ENCODE measurements at regions not wholly inside any gene's neighbourhood (a gene's known extent, or its start where the extent isn't known, plus 50 kb on each side); places are given as distances from the start of the nearest gene placed in this dataset.

GRCh38 chr7:125149151-125149550 is 219.5 kb upstream of the POT1 start (continued):
- TF ChIP-seq ZNF462 (CRISPR knock-in tag; IDR thresholded peaks at IDR 0.05) (no peak), STAT1 (IDR thresholded peaks at IDR 0.05; ENCODE audit: unreplicated experiment) (no peak), CREB1 (CRISPR knock-in tag; IDR thresholded peaks at IDR 0.05; ENCODE audit: low read depth) (no peak), ZNF331 (CRISPR knock-in tag; IDR thresholded peaks at IDR 0.05; ENCODE audit: low read depth) (no peak), ZNF114 (CRISPR knock-in tag; IDR thresholded peaks at IDR 0.05) (no peak)

- Histone ChIP-seq H3K4me1 (ENCODE audit: insufficient read depth) (no peaks in the 10 kb centered on the region), H3K9me2 (ENCODE audit: insufficient read depth) (no peaks in the 10 kb centered on the region), H3F3A (replicated peaks; ENCODE audit: low read depth) (no peaks in the 10 kb centered on the region), H3K79me2 (replicated peaks; ENCODE audit: insufficient read depth) (no peaks in the 10 kb centered on the region), H4K20me1 (replicated peaks; ENCODE audit: insufficient read depth) (no peaks in the 10 kb centered on the region), H3K27me3 (ENCODE audit: insufficient read depth) (no peaks in the 10 kb centered on the region), H3K36me3 (ENCODE audit: insufficient read depth) (no peaks in the 10 kb centered on the region), H3K4me3 (no peak overlapping the region), H3K27ac (ENCODE audit: low read depth) (no peak overlapping the region), H3K4me2 (no peak overlapping the region), H2AFZ (no peak overlapping the region)
- Mint-ChIP-seq H3K9me3 (no peaks in the 10 kb centered on the region), H3K4me1 (no peaks in the 10 kb centered on the region; the same call in 2 of the 3 replicates), H3K36me3 (ENCODE audit: low read depth) (no peaks in the 10 kb centered on the region), H3K27me3 (ENCODE audit: insufficient read depth, low read depth, poor library complexity) (no peaks in the 10 kb centered on the region), H3K4me3 (no peak overlapping the region), H3K27ac (no peak overlapping the region)
- ATAC-seq = no peak
- DNase-seq (ENCODE audit: low spot score) = no peak
- TF ChIP-seq ZNF462 (CRISPR knock-in tag; IDR thresholded peaks at IDR 0.05) (no peak), POLR2AphosphoS5 (IDR thresholded peaks at IDR 0.05; ENCODE audit: low read depth) (no peak), ZNF114 (CRISPR knock-in tag; IDR thresholded peaks at IDR 0.05) (no peak), CREB1 (CRISPR knock-in tag; IDR thresholded peaks at IDR 0.05; ENCODE audit: low read depth) (no peak), ZNF331 (CRISPR knock-in tag; IDR thresholded peaks at IDR 0.05; ENCODE audit: low read depth) (no peak), JUNB (IDR thresholded peaks at IDR 0.05; ENCODE audit: unreplicated experiment) (no peak), EZH2phosphoT487 (IDR thresholded peaks at IDR 0.05; ENCODE audit: unreplicated experiment) (no peak), ETS1 (IDR thresholded peaks at IDR 0.05) (no peak)
Measured at GRCh38 chr7:125147047-125147446, 217.4 kb upstream of the POT1 start.

All from GM23338 (cell line).